Stimulated activated CD8-positive, alpha-beta memory T cell treated with anti-CD3 and anti-CD28 coated beads, Interleukin-7, amount 100 ng/mL, for 48 hours (primary cell): ENCODE measurements at regions not wholly inside any gene's neighbourhood (a gene's known extent, or its start where the extent isn't known, plus 50 kb on each side); places are given as distances from the start of the nearest gene placed in this dataset.

Experiments
- DNase-seq, 2 donors: peaks; one replicate each; pipeline ENCODE4 v3.0.0-alpha.2; 2020; ENCODE audit warnings: low read depth in 1 of 2; ENCODE audit errors: extremely low read depth in 1 of 2

DNA sequence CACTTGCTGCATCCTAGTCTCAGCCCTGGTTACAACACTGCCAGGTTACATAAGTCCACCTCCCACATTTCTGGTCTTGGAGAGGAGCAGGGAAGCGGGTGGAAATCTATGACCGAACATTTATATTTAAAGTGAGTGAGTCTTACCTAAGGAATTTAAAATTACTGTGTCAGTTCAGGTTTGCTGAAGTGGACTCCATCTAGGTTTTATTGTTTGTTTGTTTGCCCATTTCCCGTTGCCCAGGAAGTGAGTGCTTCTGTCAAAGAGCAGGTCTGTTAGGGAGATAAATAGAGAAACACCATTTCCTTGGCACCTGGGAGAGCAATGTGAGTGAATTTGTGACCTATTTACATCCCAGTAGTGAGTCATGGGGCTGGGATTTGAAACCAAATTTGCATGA is 179.5 kb downstream of the KIF4B start:
- no peak for DNase-seq

DNA sequence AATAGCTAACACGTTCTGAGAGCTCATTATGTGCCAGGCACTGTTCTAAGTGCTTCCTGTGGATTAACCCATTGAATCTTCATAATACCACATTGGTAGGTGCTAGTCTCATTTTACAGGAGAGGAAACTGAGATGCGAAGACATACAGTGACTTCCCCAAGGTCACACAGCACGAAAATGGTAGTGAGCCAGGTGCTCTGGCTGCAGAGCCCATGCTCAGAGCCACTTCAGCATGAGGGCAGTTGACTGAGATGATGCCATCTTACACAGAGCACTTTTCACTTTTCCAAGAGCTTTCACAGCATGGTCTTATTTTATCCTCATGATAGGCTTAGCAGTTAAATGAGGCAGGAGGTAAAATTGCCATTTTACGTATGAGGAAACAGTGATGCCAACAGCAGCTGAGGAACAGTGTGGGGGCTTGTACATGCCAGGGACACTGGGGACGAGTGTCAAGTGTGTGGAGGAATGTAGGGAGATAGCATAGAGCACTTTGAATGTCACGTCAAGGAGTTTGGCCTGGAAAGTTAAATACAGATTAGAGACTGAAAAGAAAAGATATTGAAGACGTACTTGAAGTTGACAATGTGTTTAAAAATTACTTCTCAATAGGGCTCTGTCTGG is 180.0 kb downstream of the KIF4B start:
- DNase-seq: no peak

DNA sequence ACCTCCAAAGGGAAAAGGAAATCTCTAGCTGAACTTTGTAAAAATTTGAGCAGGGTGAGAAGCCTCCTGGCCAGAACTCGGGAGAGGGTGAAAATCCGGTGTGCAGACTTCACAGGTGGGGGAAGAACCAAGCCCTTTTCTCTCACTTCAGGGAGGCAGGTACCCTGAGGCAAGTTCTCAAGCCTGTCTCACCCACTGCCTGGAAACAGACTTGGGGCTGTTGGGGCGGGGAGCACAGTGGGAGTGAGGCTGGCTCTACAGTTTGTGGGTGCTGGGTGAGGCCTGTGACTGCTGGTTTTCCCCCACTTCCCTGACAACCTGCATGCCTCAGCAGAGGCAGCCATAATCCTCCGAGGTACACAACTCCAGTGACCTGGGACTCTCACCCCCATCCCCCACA is 187.1 kb downstream of the KIF4B start:
- DNase-seq: no peak

DNA sequence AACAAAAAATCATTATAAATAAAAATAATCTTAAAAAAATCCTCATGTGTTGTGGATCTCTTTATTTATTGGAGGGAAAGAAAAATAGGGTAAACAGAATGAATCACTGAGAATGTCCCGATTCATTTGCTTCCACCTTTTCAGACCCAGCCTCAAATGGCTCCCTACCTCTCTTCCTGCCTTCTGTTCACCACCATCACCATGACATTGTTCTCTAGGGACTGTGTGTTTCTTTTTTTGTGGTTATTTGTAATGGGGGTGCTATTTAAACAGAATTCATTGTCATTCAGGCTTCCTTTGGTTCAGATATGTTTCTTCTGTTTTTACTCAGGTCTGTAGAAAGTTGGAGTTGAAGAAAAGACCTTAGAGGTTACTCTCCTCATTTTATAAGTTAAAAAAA is 198.2 kb downstream of the KIF4B start:
- DNase-seq: no peak

DNA sequence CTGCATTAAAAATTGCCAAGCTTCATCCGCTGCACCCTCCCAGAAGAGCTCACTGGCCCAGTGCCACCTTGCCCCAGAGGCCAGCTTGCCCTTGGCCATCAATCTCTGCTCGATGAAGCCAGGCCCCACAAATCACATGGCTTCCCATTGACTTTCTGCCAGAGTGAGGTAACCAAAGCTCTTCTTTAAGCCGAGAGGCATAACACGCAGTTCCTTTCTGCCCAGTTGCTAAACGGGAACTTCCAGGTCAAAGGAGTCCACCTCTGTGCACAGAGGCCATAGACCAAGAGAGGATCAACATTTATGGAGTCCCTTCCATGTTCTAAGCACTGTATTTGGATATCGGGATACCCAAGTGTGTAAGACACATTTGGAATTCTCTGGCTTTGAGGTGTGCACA is 208.8 kb downstream of the KIF4B start:
- DNase-seq: no peak

DNA sequence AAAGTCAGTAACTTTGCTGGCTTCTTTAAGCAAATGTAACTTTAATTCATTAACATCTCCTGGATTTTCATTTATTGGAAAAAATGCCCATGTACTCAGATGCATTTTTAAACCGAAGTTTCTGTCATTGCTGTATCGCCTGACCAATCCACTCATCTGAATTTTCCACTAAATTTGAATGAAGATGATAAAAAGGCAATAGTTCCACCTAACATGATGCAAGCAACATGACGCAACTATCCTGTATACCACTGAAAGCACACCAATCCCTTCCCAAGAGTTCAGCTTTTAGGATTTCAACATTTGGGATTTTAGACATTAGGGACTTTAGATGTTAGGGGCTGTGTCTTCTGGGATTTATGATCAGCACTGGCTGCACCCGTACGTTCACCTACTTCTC is 215.6 kb downstream of the KIF4B start:
- DNase-seq: no peak

DNA sequence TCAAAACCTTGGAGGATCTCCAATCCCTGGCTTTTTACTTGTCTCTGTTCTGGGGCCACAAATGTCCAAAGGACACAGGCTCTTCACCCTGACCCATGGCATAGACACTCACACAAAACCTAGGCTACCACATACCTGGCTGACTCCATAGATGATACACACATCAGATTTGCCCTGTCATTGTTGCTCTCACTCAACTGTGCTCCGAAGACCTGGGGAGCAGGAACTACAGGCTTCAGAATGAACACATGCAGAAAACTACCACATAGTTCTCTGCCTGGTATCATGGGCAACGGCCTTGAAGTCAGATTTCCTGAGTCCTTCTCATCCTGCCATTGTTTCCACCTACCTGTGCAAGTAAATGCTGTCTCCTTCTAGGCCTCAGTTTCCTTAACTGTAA is 226.2 kb downstream of the KIF4B start:
- DNase-seq: no peak

DNA sequence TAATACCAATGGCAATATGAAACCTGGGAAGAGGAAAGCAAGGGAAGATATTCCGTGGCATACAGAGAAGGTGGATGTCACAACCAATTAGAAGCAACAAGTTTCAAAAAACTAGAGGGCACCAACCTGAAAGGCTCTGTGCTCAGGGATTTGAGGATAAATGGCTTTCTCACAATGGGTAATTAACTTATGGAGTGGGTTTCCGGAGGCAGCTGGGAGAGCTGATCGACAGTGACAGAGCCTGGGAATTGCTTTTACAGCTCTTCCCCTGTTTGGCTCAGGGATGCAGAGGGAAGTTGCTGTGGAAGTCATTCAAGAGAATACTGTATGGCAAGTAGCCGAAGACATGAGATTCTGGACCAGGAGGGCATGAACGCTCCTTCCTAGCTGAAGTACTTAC is 237.0 kb downstream of the KIF4B start:
- DNase-seq: no peak

DNA sequence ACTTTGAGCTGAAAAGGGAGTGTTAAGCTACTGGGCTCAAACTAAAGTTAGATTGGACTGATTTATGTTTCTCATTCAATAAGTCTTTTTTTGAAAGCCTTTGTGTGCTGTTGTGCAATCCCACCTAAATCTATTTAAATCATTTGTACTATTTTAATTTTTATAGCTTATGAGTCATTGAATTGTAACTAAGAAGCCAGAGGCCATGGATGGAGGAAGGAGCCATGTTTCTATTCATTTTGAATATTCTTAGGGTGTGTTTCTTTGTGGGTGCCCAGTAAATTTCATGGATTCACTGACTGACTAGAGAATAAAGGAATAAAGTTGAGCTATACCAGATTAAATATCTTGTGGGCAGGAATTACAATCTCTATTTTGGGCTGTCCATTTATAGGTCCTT is 238.5 kb downstream of the KIF4B start:
- no peak for DNase-seq

DNA sequence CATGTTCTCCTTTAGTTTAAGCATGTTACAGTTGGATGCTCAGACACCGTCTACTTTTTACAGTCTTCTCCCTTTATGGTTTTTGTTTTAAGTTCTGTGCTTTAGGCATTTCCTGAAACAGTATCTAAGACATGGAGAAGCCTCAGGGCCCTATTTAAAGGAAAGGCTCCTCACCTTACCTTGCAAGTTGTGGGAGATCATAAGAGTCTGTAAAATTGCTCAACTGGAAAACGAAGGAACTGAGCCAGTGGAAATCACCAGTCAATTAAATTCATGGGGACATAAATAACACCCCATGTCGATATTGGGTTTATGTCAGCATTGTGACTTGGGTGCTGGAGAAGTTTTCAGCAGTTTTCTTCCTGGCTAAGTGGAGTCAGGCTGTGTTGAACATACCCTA is 239.2 kb downstream of the KIF4B start:
- DNase-seq: no peak

DNA sequence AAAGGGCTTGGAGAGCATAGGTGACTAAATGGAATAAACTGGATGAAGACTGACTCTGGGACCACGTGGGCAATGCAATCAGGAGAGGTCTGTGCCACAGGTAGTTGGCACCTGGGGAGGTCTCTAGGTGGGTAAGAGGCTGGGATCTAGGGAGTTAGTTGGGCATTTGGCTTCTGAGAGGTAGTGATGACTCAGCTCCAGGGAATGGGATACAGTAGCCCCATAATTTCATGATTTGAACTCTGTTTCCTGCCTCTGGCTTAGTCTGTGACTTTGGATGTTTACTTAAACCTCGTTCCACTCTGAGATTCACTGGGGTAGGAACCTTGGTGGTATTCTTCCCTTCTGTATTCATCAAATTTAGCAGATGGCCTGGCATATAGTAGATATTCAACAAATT is 240.8 kb downstream of the KIF4B start:
- no peak for DNase-seq

DNA sequence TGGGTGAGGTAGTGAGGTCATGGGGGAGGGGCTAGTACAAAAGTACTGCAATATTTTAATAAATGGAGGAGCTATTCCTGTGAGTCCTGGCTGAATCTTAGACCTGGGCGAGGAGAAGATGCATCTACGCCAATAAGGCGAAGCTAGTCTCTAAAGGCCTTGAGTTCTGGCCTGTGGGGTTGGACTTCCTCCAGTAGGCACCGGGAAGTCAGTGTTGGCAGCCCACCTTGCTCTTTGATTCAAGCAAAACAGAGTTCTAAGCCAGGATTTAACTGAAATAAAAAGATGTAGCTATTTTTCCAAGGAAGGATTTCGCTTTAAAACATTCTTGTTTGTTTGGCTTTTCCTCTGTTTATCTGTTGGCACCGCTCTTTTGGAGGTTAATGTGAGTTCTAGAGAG is 244.6 kb downstream of the KIF4B start:
- no peak for DNase-seq

DNA sequence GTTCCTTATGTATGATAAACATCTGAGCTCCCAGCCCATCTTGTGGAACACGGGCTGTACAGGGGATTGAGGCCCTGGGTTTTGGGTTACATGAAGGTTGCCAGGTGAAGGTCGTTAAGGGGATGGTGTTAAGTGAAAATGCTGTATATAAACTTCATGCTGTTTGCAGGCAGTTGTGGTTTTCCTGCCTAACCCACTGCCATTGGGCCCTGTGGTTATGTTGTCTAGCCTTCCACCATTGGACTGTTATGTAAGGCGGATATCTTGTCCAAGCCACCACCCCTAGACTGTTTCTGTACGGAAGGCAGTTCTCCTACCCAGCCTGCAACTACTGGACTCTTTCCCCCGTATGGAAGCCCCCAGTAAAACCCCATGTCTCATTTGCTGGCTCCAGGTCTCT is 246.1 kb downstream of the KIF4B start:
- DNase-seq: no peak

DNA sequence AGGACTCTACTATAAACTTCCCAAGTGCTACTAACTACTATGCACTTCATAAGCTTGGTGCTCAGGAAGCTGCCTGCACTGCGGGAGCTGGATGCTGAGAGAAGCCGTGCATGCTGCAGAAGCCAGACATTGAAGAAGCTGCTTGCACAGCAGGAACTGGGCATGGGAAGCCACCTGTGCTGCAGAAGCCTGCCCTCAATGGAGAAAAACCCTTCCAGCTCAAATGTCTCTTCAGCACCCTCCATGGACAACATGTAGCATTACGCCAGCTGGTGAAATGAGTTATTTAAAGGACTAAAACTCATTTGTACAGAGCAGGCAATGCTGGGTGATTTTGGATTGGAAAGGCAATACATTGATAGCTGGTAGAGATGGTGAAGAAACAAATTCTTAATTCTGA is 247.2 kb downstream of the KIF4B start:
- DNase-seq: no peak

DNA sequence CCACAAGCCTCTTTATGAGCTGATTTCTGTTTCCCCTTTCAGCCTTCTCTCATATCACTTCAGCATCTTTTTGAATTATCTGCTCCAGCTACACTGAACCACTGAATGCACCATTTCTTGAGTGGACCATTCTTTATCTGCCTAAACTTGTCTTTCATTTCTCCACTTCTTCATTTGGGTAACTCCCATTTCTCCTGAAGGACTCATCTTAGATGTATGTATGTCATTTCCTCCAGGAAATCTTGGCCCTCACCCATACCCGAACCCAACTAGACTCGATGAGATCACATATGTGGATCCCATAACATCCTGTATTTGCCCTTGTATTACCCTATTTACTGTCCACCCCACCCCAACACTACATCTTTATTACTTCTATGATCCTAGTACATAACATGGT is 249.8 kb downstream of the KIF4B start:
- no peak for DNase-seq

DNA sequence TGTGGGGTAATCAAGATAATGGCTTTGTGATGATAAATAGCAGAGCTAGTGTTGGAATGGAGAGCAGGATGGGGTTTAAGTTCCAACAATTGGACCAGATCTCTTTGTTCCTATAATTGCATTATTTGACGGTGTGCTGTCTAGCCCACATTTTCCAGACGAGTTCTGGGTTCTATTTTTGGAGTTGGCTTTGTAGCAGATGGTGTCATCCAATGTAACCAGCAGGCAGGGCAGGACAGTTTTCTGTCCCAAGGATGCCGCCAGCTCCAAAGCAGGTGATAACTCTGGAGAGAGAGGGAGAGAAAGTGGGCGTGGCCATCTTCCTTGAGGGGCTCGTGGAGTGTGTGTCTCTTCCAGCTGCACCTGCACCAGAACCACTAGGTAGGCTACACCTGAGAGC is 251.3 kb downstream of the KIF4B start:
- DNase-seq: no peak

DNA sequence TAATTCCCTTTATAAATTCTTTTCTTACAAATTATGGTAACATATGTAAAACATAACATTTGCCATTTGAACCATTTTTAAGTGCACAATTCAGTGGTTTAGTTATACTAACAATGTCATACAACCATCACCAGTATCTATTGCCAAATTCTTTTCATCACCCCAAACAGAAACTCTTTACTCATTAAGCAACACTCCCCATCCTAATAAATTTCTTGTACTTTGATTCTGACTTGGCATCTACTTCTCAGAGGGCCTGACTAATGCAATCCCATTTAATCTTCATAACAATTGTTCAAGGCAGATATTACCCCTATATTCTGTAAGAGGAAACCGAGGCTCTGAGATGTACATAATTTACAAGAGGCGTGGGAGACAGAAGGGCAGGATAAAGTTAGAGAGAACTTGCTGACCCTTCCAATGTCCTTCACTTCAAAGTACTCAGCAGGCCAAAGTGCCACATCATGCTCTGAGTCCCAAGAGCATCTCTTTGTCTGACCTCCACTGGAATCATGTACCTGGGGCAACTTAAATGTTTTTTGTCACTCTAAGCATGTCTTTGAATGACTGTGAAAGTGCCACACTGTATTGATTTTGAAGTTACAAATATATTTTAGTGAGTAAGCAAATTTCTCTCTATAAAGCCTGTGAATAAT is 255.3 kb downstream of the KIF4B start:
- no peak for DNase-seq

DNA sequence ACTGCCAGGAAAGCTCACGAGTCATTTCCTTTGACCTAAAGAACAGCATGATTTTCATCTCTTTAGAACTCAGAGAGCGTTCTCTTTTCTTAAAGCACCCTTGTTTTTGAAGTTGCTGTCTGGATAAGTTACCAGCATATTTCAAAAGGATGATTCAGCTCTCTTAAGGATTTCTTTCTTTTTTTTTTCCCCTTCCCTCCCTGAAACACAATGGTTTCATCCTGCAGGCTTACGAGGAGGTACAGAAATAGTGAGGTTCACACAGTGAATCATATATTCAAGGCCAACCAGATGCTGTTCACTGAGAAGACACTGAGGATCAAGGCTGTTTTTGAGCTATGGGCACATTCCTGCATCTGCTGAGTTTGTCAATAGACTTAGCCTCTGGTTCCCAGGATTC is 257.2 kb downstream of the KIF4B start:
- DNase-seq: no peak

DNA sequence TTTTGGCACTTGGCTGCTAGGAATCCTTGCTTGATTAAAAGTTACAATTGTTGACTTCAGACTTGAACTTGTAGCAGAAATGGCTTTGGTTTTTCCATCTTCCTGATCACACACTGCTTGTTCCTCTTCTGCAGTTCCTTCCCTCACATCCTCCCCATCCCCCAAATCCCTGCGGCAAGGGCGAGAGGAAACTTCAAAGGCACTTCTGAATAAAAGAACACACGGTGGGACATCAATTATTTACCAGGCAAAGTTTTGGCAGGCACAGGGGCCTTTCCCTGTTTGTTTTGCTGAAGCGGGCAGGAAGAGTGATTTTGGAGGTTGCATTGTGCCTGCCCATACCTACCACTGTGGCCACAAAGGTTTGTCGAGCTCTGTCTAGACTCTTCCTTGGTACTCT is 260.9 kb downstream of the KIF4B start:
- DNase-seq: no peak

DNA sequence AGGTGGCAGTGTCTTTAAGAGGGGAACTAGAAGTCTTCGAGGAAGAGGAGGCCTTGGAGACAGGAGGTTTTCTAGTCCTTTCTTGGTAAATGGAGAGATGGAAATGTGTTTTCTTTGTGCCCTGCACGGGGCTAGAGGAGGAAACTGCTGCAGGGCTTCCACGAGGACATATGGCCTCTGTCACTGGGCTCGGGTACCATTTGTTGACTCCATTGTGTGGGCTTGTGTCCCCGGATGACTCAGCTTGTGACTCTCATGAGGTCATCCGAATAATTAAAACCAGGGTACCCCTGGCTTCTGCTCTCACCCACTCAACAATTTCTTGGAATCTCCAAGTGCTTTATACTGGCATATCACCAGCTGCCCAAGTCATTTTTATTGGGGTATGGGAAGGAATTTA is 261.7 kb downstream of the KIF4B start:
- DNase-seq: no peak

DNA sequence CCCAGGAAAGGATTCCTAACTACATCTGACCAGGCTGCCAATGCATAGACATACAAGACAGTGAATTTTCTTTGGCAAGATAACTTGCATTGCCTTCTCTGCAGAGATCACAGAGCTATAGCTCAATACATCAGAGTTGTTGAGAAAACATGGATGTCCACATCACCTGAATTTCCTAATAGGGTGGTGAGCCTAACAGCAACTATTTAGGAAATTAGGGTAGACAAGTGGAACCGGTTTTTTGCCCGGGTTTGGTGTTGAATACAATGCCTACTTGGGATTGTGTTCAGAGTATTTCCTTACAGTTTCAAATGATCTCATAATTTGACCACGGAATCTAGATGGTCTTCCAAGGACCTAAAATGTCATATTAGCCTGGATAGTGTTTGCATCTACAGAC is 262.7 kb downstream of the KIF4B start:
- no peak for DNase-seq

DNA sequence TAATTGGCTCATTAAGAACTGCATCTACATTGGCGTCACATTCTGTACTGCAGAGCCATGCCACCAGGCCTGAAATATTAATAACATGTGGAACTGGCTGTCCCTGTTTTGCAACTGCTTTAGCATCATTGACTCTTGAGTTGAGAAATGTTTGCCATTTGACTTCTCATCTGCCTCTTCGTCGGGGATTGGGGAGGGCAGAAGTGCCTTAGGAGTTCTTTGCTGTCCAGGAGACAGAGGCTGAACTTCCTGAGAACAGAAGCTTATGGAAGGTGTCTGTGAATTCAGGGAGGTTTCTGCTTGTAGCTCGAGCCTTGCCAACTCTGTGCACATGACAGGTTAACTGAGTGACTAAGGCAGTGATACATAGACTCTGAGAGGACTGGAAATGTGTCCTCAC is 265.0 kb downstream of the KIF4B start:
- DNase-seq: no peak

DNA sequence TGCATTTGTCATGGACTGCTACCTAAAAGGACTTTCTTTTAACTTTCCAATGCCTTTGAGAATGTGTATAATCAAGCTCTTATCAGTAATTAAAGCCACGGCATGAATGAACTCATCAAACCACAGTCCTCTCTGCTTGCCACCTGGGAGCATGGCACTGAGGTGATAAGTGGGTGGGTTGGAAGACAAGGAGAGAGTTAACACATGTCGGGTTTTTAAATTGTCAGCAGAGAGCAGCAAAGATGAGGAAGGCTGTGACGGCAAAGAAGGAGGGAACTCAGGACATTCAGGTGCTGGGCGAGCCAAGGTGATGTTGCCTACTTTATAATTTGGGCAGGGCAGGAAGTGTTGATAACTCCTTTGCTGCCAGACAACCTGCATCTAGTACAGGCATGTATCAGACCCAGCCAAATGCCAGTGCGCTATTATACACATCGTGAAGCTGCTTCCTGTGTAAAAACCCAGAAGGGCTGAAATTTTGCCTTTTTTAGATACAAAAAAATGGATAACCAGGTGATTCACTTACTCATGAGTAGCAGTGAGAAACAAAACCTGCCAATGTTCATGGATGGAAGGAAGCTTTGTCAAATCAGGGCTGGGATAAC is 269.1 kb downstream of the KIF4B start:
- DNase-seq: no peak
